K562 (cell line): ENCODE measurements at regions not wholly inside any gene's neighbourhood (a gene's known extent, or its start where the extent isn't known, plus 50 kb on each side); places are given as distances from the start of the nearest gene placed in this dataset.

Source experiments
- ARNT ChIP-seq, 2 experiments: fragments of 450-650 bp; IDR thresholded peaks; 2 replicates each; pipeline ENCODE4 v1.6.1; 2016; ENCODE audit warnings: mild to moderate bottlenecking in 1 of 2
- C11orf30 ChIP-seq: fragments of 450-650 bp; IDR thresholded peaks from 2 replicates; pipeline ENCODE4 v1.6.1; 2016; ENCODE audit warnings: low read depth, mild to moderate bottlenecking
- CBFA2T2 ChIP-seq: fragments of 450-650 bp; conservative IDR thresholded peaks from 2 replicates; pipeline ENCODE4 v1.6.1; 2017; ENCODE audit warnings: mild to moderate bottlenecking
- SMARCC2 ChIP-seq: fragments of 450-650 bp; IDR thresholded peaks from 2 replicates; pipeline ENCODE4 v1.6.1; 2017; ENCODE audit warnings: antibody characterized with exemption, moderate library complexity, mild to moderate bottlenecking, low read depth
- TOE1 ChIP-seq, 2 experiments: fragments of 450-650 bp in 1 of 2; sonication (generic) in 1 of 2; formaldehyde crosslinking in 1 of 2; IDR thresholded peaks; 2 replicates each; pipeline versions ENCODE4 v1.7.1 to v1.8.0; 2016 to 2022; ENCODE audit warnings: borderline replicate concordance in 2 of 2, mild to moderate bottlenecking in 2 of 2, antibody characterized with exemption in 1 of 2, inconsistent platforms in 1 of 2, low read depth in 1 of 2, missing genetic modification reagents in 1 of 2, moderate library complexity in 1 of 2
- TF ChIP-seq, protein P1 (sequence below): fragments of 450-650 bp; formaldehyde crosslinking; conservative IDR thresholded peaks from 2 replicates; pipeline ENCODE4 v1.4.0; 2022; ENCODE audit warnings: mild to moderate bottlenecking, missing genetic modification characterization
- TF ChIP-seq, protein P2 (sequence below): sonication (generic); formaldehyde crosslinking; IDR thresholded peaks from 2 replicates; pipeline ENCODE4 v1.5.0; 2020; ENCODE audit warnings: missing genetic modification reagents
- TF ChIP-seq, protein P3 (sequence below): fragments of 450-650 bp; formaldehyde crosslinking; IDR thresholded peaks from 2 replicates; pipeline ENCODE4 v1.4.0; 2020; ENCODE audit warnings: mild to moderate bottlenecking, mixed read lengths
- TF ChIP-seq, protein P4 (sequence below): fragments of 250-450 bp; sonication (Bioruptor Pico); IDR thresholded peaks from 2 replicates; pipeline ENCODE4 v1.8.0; 2022; ENCODE audit warnings: moderate library complexity, mild to moderate bottlenecking, inconsistent platforms

DNA sequence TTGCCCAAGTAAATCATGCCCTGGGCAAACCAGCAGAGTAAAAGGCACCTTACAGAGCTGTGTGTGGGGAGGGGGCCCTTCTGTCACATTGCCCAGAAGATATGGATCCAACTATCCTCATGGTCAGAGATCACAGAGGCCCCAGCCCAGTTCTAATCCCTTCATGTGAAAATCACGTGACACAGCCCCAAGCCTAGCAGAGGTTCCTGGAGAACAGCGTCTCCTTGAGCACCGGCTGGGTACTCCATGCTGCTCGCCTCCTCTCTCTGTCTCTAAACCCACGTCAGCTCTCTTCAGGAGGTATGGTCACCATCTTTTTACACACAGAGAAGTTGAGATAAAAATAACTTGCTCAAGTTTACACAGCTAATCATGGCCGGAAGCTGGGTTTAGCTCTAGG, 230.2 kb downstream of the ANKRD60 start (continued):
- TF ChIP-seq, protein P1, sequence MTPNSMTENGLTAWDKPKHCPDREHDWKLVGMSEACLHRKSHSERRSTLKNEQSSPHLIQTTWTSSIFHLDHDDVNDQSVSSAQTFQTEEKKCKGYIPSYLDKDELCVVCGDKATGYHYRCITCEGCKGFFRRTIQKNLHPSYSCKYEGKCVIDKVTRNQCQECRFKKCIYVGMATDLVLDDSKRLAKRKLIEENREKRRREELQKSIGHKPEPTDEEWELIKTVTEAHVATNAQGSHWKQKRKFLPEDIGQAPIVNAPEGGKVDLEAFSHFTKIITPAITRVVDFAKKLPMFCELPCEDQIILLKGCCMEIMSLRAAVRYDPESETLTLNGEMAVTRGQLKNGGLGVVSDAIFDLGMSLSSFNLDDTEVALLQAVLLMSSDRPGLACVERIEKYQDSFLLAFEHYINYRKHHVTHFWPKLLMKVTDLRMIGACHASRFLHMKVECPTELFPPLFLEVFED (CRISPR knock-in tag), result no peak
- no peak for TF ChIP-seq SMARCC2
- TF ChIP-seq CBFA2T2, result peak; percentile 22; the same call in 1 of the 2 replicates
- TF ChIP-seq, protein P2, sequence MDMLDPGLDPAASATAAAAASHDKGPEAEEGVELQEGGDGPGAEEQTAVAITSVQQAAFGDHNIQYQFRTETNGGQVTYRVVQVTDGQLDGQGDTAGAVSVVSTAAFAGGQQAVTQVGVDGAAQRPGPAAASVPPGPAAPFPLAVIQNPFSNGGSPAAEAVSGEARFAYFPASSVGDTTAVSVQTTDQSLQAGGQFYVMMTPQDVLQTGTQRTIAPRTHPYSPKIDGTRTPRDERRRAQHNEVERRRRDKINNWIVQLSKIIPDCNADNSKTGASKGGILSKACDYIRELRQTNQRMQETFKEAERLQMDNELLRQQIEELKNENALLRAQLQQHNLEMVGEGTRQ (CRISPR knock-in tag), result 0 out of 2 replicates have a peak, but pooled peaks have one; percentile 35
- peak; percentile 58; the same call in 1 of the 2 replicates for TF ChIP-seq TOE1 (IDR thresholded peaks at IDR 0.05; ENCODE audit: borderline replicate concordance)
- TF ChIP-seq TOE1 (CRISPR knock-in tag; IDR thresholded peaks at IDR 0.05; ENCODE audit: borderline replicate concordance, low read depth), result no peak
- TF ChIP-seq, protein P3, sequence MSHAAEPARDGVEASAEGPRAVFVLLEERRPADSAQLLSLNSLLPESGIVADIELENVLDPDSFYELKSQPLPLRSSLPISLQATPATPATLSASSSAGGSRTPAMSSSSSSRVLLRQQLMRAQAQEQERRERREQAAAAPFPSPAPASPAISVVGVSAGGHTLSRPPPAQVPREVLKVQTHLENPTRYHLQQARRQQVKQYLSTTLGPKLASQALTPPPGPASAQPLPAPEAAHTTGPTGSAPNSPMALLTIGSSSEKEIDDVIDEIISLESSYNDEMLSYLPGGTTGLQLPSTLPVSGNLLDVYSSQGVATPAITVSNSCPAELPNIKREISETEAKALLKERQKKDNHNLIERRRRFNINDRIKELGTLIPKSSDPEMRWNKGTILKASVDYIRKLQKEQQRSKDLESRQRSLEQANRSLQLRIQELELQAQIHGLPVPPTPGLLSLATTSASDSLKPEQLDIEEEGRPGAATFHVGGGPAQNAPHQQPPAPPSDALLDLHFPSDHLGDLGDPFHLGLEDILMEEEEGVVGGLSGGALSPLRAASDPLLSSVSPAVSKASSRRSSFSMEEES (CRISPR knock-in tag), result peak; percentile 92
- TF ChIP-seq, protein P4, sequence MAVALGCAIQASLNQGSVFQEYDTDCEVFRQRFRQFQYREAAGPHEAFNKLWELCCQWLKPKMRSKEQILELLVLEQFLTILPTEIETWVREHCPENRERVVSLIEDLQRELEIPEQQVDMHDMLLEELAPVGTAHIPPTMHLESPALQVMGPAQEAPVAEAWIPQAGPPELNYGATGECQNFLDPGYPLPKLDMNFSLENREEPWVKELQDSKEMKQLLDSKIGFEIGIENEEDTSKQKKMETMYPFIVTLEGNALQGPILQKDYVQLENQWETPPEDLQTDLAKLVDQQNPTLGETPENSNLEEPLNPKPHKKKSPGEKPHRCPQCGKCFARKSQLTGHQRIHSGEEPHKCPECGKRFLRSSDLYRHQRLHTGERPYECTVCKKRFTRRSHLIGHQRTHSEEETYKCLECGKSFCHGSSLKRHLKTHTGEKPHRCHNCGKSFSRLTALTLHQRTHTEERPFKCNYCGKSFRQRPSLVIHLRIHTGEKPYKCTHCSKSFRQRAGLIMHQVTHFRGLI (CRISPR knock-in tag), result no peak
- no peak for TF ChIP-seq C11orf30
- no peak for TF ChIP-seq ARNT (IDR thresholded peaks at IDR 0.05)
